Amygdala (tissue), 56 donors: ENCODE measurements at regions not wholly inside any gene's neighbourhood (a gene's known extent, or its start where the extent isn't known, plus 50 kb on each side); places are given as distances from the start of the nearest gene placed in this dataset.

Experiments used
- DNase-seq, 56 donors: peaks; one replicate each; lab custom pipeline; 2025; lab: John Stamatoyannopoulos, UW

DNA sequence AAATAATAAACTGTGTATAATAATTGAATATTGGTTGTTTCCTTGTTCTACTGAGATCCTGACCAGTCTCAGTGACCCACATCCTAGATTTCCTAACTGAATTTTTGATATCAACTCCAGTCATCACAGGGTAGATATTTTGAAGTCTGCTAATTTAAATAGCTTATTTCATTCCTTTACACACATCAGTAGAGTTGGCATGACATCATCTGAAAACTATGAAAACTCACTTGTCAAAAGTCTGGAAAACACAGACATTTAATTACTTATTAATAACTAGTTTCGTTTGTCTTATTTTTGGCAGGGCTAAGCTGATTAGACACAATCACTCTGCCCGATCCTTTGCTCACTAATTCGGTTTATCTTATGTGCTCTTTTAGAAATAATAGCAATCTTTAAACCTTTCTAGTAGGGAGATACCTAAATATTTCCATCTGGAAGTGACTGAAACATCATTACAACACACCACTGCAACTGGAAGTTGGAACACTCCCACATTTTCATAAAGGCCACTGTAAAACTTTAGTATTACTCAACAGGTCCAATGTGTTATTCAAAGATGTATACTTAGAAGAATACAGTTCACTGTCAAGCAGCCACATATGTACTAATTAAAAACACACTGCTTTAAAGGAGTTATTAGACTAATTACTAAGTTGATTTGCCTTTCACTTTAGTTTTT is 198.4 kb upstream of the ZNF717 start:
- no peak for DNase-seq

DNA sequence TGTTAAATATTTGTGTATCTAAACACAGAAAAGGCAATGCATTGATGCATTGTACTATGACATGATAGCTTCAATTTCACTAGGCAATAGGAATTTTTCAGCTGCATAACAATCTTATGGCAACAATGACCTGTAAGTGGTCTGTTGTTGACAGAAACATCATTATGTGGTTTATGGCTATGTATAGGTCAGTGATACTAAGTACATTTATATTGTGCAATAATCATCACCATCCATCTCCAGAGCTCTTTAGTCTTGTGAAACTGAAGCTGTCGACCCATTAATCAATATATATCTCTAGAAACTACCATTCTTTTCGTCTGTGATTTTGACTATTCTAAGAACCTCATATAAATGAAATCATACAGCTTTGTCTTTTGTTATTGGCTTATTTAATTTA is 200.1 kb upstream of the ZNF717 start:
- no peak for DNase-seq

DNA sequence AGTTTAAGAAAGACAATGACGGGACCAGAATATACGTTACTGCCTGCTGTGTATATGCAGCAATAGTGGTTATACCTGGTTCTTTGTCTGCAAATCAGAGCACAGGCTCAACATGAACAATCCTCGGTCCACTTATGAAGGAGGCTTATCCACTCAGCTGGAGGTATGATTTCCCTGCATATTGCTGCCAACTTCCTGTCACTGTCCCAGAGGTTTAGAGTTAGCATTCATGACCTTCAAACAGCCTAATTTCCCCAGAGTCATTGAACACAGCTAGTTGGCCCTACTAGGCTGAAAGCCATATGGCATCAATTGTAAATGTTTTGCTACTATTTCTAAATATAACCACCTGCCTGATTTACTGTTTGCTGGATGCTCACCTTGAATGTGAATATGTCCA is 224.9 kb upstream of the ZNF717 start:
- no peak for DNase-seq

DNA sequence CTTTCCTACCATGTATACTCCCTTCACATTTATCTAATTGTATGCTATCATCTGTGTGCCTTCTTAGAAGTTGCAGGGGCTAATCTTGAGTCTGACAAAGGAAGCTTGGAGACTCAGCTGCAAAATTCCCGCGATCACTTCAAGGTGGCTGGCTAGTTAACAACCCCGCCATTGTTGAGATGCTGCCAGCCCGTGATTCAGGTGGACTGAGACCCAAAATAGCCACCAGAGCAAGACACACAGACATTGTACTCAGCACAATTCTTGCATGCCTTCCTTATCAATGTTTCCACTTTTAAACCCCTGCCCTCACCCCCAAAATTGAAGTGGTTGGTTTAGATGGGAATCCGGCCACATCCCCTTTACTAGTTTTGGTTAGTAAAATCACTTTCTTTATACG is 225.8 kb upstream of the ZNF717 start:
- DNase-seq: no peak

DNA sequence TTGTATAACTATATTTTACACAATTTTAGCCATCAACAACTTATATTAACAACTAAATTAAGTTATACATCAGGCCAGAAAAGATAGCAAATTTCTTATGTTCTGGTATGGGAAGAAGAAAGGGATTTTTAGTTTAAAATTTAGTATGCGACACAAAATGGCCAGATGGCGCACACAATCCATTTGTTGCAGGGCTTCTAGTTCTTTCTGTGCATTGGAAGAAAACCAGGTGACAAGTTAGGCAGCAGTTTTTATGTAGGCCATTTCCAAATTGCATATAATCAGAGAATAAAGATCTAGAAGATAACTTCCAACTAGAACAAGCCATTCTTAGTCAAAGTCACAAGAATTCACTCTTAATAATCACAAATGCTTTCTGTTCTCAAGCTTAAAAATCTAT is 230.1 kb upstream of the ZNF717 start:
- no peak for DNase-seq

DNA sequence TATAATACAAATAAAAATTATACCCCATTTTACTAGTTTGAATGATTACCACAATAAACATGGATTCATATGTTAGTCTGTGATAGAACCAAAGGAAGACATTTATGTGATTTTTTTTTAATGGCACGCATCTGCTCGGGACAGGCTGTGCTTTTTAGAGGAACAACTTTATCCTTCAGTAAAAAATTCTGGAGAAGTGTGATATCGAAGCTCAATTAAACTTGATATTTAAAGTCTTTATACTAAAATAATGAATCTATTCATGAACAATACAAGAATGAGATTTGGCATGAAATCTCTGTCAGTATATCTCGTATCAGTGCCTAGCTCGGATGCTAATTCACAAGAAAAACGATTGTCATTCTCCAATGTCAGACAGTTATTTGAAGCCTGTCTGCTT is 230.8 kb upstream of the ZNF717 start:
- DNase-seq: no peak

DNA sequence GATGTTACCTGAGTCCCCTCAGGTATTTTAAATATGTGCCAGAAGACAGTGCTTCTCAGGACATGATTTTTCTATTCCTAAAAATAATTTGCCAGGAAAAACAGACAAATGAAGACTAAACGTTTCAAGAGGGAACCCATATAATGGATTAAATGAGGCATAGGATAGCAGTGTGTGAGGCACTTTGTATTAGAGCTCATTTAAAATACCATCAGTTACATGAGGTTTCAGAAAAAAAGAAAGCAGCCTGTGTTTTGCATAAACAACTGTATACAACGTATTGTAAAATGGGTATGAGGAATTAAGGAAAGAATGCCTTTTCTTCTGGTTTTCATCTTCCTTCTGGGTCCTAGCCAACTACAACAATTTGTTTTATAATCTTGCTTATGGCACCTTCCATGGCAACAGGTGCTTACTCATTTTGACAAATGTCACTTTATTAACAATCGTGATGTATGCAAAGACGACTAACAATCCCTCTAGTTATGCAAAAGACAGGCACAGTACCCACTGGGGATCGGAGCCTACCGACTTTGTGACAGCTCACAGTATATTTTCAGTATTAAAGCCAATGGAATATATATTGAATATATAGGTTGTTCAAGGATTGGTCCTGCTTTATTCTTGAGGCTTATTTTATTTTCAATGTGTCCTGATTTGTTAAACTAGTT is 231.6 kb upstream of the ZNF717 start:
- DNase-seq: no peak

DNA sequence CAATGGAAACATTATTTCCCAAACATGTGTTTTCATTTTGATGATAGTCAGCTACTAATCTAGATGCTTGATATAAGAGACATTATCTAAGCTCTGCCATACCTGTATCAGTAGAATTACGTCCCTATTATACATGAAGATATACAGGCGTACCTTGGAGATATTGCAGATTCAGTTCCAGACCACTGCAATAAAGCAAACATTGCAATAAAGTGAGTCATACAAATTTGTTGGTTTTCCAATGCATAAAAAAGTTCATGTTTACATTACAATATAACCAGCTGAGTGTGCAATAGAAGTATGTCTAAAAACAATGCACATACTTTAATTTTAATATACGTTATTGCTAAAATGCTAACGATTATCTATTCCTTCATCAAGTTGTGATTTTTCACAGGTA is 236.0 kb upstream of the ZNF717 start:
- no peak for DNase-seq

DNA sequence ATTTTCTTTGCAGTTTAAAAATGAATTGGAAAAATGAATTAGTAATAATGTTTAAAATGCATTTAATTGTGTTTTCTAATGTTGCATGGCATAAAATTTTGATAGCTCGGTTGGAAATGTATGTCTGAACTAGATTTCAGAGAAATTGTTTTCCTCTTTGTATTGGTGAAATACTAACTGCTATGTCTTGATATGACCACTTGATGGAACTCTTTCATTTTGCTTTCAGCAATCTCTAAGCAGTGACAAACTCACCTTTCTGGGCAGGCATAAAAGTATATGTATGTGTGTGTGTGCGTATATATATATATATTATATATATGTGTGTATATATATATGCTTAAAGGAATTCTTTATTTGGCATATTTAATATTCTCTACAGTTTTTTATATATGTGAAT is 239.3 kb upstream of the ZNF717 start:
- no peak for DNase-seq

DNA sequence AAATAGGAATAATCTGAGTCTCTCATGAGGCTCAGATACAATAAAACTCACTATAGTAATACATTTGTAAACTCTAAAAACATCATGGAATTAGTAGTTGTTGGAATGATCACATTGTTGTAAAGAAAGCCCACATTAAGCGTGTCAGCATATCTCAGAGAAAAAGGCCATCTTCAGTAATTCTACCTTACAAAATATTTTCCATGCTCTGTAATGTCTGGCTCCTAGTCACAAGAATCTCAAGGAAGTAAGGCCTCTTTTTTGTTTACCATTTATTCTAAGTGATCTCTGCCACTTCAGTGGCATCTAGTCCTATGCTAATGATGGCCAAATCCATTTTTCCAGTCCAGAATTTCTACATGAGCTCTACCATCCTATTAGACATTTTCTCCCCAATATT is 240.2 kb upstream of the ZNF717 start:
- DNase-seq: no peak

DNA sequence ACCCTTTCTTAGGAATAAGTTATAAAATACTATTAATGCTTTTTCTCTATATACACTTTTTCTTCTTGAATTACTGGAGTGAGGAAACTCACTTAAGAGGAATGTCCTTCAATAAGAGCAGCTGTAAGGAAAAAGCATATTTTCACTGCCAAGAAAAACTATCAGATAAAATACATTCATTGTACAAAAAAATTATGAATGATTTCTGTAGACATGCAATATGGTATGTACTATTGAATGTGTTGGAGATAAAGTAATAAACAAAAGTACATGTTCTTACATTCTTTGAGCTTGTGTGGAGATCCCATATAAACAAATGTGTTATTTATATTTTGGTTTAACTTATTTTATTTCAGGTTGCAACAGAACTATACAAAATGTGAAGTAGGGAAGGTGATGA is 241.0 kb upstream of the ZNF717 start:
- no peak for DNase-seq

DNA sequence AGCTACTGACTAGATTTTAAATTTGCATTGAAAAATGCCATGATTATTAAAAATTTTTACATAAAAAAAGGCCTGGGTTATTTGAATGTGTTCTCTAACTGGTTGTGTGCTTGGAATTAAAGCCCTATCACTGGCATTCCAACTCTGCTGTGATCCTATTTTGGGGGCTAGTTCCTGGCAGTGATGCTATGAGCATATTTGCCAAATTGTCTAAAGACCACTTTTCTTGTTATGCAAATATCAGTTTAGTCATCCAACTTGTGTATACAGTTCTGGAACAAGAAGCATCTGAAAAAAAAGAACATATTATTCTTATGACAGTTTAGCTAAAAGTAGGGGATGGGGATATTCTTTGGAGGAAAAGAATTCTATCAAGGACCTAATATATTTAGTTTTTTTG is 243.4 kb upstream of the ZNF717 start:
- no peak for DNase-seq

DNA sequence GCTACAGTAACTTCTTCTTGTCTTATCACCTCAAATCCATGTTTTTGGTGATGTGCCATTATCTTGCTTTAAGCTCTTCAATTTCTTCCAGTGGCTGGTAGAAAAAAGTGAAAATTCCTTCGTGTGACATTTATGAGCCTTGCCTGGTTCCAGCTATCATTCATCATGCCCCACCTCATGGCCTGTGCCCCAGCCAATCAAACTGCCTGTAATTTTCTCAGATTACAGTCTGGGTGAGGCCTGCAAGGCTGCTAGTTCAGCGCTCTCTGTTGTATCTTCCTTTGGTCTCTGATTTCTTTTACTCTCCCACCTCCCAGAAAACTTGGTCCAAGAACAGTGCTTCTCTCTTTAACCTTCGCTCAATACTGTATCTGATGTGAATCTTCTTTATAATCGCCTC is 249.3 kb upstream of the ZNF717 start:
- no peak for DNase-seq

DNA sequence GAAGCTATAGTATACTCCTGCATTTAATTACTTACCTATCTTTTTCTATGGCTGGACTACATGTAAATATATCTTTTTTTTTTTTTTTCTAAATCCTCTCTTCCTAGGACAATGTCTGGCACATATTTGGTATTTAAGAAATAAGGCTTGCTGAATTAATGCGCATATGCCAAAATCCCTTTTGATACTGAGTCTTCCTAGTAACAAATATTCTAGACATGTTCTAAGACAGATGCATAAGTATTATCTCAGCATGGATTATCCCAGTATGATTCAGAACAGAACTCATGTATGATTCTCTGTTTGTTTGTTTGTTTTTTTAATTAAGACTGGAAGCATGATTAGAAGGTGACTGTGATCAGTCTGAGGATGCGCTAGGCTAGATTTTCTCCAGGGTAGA is 249.8 kb upstream of the ZNF717 start:
- no peak for DNase-seq

DNA sequence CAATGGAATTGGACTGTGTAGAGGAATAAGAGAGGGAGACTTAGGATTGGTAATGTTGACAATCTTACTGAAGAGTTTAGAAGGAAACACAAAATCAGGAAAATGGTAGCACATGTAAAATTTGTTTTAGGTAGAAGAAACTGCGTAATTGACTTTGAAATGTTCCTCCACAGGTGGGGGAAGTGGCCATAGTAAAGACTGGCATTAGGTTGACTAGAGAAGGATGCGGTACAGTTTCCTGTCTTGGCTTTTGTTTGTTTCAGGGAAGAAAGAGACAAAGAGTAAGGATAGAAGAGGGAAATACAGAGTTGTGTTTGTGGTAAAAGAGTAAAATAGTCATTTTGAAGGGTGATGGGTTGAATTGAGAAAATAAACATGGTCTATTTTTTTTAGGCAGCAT is 253.6 kb upstream of the ZNF717 start:
- DNase-seq: no peak

DNA sequence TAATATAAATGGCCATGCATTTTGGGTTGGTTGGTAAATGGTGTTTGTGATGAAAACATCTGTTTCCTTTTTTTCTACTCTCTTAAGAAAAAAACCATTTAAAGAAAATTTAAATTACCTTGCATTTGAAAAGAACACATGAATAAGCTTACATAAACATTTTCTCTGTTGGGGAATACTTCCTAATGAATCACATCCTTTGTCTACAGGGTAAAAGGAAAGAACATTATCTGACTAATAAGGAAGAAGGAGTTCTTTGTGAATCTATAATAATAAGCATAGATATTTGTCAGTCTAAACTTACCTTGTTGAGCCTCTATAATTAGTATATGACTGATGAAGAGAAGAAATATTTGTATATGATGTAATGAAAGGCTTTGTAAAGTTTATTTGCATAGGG is 254.1 kb upstream of the ZNF717 start:
- no peak for DNase-seq

DNA sequence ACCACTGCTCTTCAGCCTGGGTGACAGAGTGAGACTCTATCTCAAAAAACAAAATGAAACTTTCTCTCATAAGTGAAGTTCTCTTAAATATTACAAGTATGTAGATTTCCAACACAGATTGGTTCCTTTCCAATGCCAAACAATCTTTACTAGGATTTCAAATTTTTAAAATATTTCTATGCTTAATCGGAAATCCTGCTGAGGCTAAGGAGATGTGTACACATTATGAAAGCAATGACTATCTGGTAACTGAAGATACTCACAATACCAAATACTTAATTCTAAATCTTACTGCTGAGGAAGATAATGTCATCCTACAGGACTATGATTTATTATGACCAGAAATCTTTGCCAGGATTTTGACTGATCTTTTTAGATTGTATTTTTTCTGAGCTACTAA is 255.6 kb upstream of the ZNF717 start:
- no peak for DNase-seq

DNA sequence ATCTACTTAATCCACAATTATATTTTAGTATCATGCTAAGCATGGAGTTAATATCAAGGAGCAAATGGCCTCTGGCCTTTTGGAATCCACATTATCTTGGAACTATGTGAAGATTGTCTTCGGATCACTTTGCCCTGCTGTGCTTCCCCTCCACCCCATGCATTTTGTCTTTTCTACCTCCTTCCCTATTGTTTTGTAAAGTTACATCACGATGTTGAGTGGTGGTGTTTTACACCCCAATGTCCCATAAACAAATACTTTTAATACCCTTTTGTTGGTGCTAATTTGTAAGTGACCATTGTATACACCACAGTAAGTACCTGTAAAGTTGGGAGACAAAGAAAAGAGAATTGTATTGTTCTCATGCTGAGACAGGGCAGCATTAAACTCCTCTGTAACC is 258.4 kb upstream of the ZNF717 start:
- no peak for DNase-seq

DNA sequence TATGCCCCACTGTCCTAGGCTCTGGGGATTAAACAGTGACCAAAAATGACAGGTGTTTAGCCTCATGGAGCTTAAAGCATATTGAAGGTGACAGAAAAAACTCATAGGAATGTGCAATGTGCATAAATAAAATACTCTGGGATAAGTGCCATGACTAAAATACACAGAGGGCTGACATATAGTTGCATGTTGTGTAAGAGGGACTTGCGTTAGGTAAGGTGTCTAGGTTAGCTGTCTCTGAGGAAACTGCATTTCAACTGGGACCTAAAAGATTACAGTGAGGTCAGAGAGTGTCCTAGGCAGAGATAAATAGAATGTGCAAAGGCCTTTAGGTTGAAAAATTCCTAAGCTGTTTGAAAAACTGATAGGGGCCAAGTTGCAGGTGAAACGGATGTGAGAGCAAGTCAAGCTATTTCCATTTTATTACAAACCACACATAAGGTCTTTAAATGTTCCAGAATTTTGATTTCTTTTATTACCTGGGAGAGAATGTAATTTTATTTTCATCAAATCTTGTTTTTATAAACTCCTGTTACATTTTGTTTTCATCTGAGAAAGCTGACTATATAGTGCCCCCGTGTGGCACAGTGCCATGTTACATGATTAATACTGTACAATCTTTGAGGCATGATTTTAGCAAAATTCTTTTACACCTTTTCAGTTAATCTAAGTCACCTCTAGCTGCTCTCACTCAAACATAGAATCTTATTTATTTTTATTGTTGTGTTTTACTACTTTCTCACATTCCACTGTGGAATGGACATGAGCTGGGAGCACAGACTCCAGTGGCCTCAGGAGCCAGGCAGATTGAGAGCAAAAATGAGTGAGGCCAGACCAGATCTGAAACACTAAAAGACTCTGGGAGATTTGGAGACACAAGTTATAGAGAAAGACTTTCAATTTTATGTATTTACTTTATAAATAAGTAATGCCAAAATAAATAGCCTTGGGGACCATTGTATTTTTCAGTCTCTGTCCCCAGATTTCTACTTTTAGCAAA is 259.6 kb upstream of the ZNF717 start:
- peak in 9 of 56 donors; percentile 1 to 73 (median 7) for DNase-seq

DNA sequence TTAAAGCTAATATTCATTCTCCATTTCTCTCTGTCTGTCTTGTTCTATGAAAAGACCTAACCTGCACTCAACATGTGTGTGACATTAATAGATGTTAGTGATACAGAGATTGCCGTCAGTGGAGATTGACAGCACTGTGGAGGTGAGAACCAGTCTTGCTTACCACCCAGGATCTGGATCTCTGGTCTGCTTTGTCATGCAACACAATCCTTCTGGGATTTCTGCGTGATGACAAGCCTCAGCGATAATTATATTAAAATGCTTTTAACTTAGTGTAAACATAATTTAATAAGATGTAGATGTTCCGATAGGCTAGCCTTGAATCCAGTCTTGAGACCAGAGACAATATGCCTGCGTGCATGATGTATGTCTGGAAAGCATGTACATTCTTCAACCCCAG is 262.0 kb upstream of the ZNF717 start:
- no peak for DNase-seq

DNA sequence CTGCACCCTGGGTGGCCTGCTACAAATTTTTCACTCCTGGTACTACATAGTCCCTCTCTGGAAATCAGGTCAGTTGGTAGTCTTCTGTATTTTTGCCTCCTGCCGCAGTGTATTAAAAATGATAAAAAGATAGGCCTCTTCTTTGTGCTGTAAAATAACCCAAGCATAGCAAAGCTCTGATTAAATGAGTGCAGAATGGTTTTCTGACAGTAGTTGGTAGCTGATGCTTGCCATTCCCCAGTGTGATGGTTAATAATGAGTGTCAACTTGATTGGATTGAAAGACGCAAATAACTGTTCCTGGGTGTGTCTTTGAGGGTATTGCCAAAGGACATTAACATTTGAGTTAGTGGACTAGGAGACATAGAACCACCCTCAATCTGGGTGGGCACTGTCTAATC is 264.4 kb upstream of the ZNF717 start:
- DNase-seq: no peak

DNA sequence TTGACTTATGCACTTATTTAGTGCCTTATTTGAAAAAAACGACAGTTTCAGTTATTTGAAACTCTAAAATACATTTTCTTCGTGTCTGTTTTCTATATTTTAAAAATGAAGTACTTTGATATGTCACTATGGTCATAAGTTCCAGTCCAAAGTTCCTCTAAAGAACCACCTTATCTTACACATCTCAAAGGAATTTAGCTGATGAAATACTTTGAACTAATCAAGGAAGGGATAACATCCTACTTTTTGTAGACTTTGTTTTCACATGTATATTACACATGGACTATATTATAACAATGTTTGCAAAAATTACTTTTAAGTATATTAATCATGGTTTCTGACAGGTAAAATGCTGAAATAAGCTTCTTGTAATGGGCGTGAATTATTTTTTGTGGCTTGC is 265.8 kb upstream of the ZNF717 start:
- no peak for DNase-seq
